HEK293 (cell line): ENCODE measurements at regions not wholly inside any gene's neighbourhood (a gene's known extent, or its start where the extent isn't known, plus 50 kb on each side); places are given as distances from the start of the nearest gene placed in this dataset.

Experiments used
- CTCF ChIP-seq: fragments of 450-650 bp; formaldehyde crosslinking; IDR thresholded peaks from 2 replicates; pipeline ENCODE4 v1.5.1; 2016; ENCODE audit warnings: missing biosample characterization, missing genetic modification characterization
- ZNF138 ChIP-seq: fragments of 450-650 bp; formaldehyde crosslinking; IDR thresholded peaks from 2 replicates; pipeline ENCODE4 v1.5.1; 2016; ENCODE audit warnings: missing biosample characterization, missing genetic modification characterization, borderline replicate concordance
- ZNF558 ChIP-seq: fragments of 450-650 bp; formaldehyde crosslinking; IDR thresholded peaks from 2 replicates; pipeline ENCODE4 v1.5.1; 2016; ENCODE audit warnings: missing biosample characterization, missing genetic modification characterization
- ZNF658 ChIP-seq: fragments of 450-650 bp; formaldehyde crosslinking; IDR thresholded peaks from 2 replicates; pipeline ENCODE4; 2016; ENCODE audit warnings: missing biosample characterization, missing genetic modification characterization
- TF ChIP-seq, protein P1 (sequence below): fragments of 450-650 bp; formaldehyde crosslinking; IDR thresholded peaks from 2 replicates; pipeline ENCODE4 v1.5.0; 2017; ENCODE audit warnings: missing biosample characterization, missing genetic modification characterization, borderline replicate concordance
- TF ChIP-seq, protein P2 (sequence below): fragments of 450-650 bp; formaldehyde crosslinking; IDR thresholded peaks from 2 replicates; pipeline ENCODE4 v1.5.1; 2016; ENCODE audit warnings: missing biosample characterization, missing genetic modification characterization

DNA sequence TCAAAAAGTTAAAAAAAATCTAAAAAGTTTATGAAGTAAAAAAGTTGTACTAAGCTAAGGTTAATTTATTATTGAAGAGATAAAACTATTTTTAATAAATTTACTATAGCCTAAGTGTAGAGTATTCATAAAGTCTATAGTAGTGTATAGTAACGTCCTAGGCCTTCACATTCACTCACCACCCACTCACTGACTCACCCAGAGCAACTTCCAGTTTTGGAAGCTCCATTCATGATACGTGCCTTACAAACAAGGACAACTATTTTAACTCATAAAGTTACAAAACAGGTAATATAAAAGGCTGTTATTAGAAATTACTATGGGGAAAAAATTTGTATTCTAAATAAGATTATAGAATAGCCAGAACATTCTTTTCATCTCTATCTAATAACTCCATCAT, 158.9 kb upstream of the FN1 start:
- TF ChIP-seq, protein P1, sequence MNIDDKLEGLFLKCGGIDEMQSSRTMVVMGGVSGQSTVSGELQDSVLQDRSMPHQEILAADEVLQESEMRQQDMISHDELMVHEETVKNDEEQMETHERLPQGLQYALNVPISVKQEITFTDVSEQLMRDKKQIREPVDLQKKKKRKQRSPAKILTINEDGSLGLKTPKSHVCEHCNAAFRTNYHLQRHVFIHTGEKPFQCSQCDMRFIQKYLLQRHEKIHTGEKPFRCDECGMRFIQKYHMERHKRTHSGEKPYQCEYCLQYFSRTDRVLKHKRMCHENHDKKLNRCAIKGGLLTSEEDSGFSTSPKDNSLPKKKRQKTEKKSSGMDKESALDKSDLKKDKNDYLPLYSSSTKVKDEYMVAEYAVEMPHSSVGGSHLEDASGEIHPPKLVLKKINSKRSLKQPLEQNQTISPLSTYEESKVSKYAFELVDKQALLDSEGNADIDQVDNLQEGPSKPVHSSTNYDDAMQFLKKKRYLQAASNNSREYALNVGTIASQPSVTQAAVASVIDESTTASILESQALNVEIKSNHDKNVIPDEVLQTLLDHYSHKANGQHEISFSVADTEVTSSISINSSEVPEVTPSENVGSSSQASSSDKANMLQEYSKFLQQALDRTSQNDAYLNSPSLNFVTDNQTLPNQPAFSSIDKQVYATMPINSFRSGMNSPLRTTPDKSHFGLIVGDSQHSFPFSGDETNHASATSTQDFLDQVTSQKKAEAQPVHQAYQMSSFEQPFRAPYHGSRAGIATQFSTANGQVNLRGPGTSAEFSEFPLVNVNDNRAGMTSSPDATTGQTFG (tag by site-specific recombination), result no peak
- TF ChIP-seq, protein P2, sequence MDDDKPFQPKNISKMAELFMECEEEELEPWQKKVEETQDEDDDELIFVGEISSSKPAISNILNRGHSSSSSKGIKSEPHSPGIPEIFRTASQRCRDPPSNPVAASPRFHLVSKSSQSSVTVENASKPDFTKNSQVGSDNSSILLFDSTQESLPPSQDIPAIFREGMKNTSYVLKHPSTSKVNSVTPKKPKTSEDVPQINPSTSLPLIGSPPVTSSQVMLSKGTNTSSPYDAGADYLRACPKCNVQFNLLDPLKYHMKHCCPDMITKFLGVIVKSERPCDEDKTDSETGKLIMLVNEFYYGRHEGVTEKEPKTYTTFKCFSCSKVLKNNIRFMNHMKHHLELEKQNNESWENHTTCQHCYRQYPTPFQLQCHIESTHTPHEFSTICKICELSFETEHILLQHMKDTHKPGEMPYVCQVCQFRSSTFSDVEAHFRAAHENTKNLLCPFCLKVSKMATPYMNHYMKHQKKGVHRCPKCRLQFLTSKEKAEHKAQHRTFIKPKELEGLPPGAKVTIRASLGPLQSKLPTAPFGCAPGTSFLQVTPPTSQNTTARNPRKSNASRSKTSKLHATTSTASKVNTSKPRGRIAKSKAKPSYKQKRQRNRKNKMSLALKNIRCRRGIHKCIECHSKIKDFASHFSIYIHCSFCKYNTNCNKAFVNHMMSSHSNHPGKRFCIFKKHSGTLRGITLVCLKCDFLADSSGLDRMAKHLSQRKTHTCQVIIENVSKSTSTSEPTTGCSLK (tag by site-specific recombination), result no peak
- TF ChIP-seq ZNF558 (tag by site-specific recombination), result no peak
- TF ChIP-seq ZNF658 (tag by site-specific recombination), result no peak
- no peak for TF ChIP-seq CTCF (tag by site-specific recombination)
- TF ChIP-seq ZNF138 (tag by site-specific recombination), result no peak
